GM23248 (cell line): ENCODE measurements at regions not wholly inside any gene's neighbourhood (a gene's known extent, or its start where the extent isn't known, plus 50 kb on each side); places are given as distances from the start of the nearest gene placed in this dataset.

Experiments
- EZH2 ChIP-seq: fragments of 200-600 bp; sonication (generic); IDR thresholded peaks from 2 replicates; pipeline ENCODE4 v1.6.1; 2018; ENCODE audit warnings: antibody characterized with exemption, mild to moderate bottlenecking; ENCODE audit not compliant: insufficient read depth, poor library complexity, severe bottlenecking
- EZH2phosphoT487 ChIP-seq: fragments of 200-600 bp; sonication (generic); IDR thresholded peaks from 2 replicates; pipeline ENCODE4 v1.6.1; 2018; ENCODE audit warnings: antibody characterized with exemption, moderate library complexity, mild to moderate bottlenecking, low read depth; ENCODE audit not compliant: insufficient read depth

DNA sequence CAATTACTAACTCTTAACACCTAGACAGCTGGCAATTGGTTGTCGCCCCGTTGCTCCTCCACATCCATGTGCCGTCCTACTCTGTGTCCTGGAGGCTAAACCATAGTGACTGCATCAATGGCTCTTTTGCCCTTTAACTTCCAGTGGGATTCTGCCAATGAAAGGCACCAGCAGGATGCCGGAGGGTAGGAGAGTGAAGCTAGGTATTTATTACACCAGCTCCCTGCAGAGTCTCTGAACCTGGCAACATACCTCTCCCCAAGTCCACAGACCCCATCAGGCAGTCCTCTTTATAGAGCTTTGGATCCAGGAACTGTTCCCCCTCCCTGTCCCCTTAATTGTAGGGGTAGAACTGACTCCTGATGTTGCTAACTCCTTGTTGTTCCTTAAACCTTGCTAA is 426.8 kb downstream of the HNRNPD start:
- TF ChIP-seq EZH2 (no peak), EZH2phosphoT487 (no peak)
